ENCODE measurements at regions not wholly inside any gene's neighbourhood (a gene's known extent, or its start where the extent isn't known, plus 50 kb on each side); places are given as distances from the start of the nearest gene placed in this dataset.

GRCh38 chr22:25484521-25485315 lies 79.8 kb upstream of the GRK3 start:
- Histone ChIP-seq H3K36me3 (replicated peaks in 1 of 2; ENCODE audit: control insufficient read depth in 2 of 2, insufficient read depth in 2 of 2, low read length in 2 of 2) (peaks cover 34 to 71% of the 10 kb centered on the region in 2 donors), H3K27ac (replicated peaks; ENCODE audit: low read length) (no peak overlapping the region), H3K4me2 (ENCODE audit: insufficient read depth, low read length, poor library complexity, severe bottlenecking) (no peak overlapping the region), H3K23ac (ENCODE audit: low read depth, low read length, poor library complexity) (no peak overlapping the region), H3K4me3 (ENCODE audit: low read length in 2 of 2) (no peak overlapping the region), H2BK12ac (ENCODE audit: low read length) (no peak overlapping the region), H2AFZ (ENCODE audit: low read length) (no peak overlapping the region), H2BK5ac (ENCODE audit: low read length) (no peak overlapping the region), H2BK120ac (ENCODE audit: low read depth, low read length) (no peak overlapping the region), H3K14ac (ENCODE audit: low read length) (no peak overlapping the region), H3K27me3 (ENCODE audit: control insufficient read depth in 3 of 3, insufficient read depth in 3 of 3, low read depth in 1 of 3, low read length in 3 of 3) (no peaks in the 10 kb centered on the region), H3K4ac (ENCODE audit: low read length) (no peak overlapping the region), H2AK5ac (ENCODE audit: low read depth, low read length) (no peak overlapping the region), H3K9ac (ENCODE audit: low read depth, low read length, poor library complexity) (no peak overlapping the region), H2BK15ac (ENCODE audit: low read length) (no peak overlapping the region), H4K8ac (ENCODE audit: low read depth, low read length) (no peak overlapping the region), H3K4me1 (ENCODE audit: control insufficient read depth in 2 of 2, insufficient read depth in 1 of 2, low read depth in 1 of 2, low read length in 2 of 2) (no peaks in the 10 kb centered on the region), H3K9me3 (replicated peaks in 1 of 2; ENCODE audit: control insufficient read depth in 2 of 2, insufficient read depth in 1 of 2, low read depth in 1 of 2, low read length in 2 of 2) (peaks cover 1 to 3% of the 10 kb centered on the region in 2 donors), H3K18ac (ENCODE audit: low read length) (no peak overlapping the region), H3K79me1 (ENCODE audit: low read depth, low read length) (no peaks in the 10 kb centered on the region), H4K91ac (ENCODE audit: low read depth, low read length, poor library complexity) (no peak overlapping the region)
- no CpG with 5 or more reads among the region's 3 CpGs for WGBS, 2 donors (ENCODE audit: extremely low coverage in 2 of 2, insufficient read length in 2 of 2, insufficient replicate concordance in 1 of 2)
- no peak for DNase-seq (ENCODE audit: low spot score)

- Histone ChIP-seq H3K14ac (ENCODE audit: low read length) (no peak overlapping the region), H2BK120ac (ENCODE audit: low read depth, low read length) (no peak overlapping the region), H2BK15ac (ENCODE audit: low read length) (no peak overlapping the region), H2BK12ac (ENCODE audit: low read length) (no peak overlapping the region), H3K4me2 (ENCODE audit: insufficient read depth, low read length, poor library complexity, severe bottlenecking) (no peak overlapping the region), H3K23ac (ENCODE audit: low read depth, low read length, poor library complexity) (no peak overlapping the region), H2AFZ (ENCODE audit: low read length) (no peak overlapping the region), H3K36me3 (replicated peaks in 1 of 2; ENCODE audit: control insufficient read depth in 2 of 2, insufficient read depth in 2 of 2, low read length in 2 of 2) (peaks cover 38 to 75% of the 10 kb centered on the region in 2 donors), H3K4ac (ENCODE audit: low read length) (no peak overlapping the region), H3K27me3 (ENCODE audit: control insufficient read depth in 3 of 3, insufficient read depth in 3 of 3, low read depth in 1 of 3, low read length in 3 of 3) (no peaks in the 10 kb centered on the region), H3K79me1 (ENCODE audit: low read depth, low read length) (no peaks in the 10 kb centered on the region), H3K18ac (ENCODE audit: low read length) (no peak overlapping the region), H2AK5ac (ENCODE audit: low read depth, low read length) (no peak overlapping the region), H3K9ac (ENCODE audit: low read depth, low read length, poor library complexity) (no peak overlapping the region), H3K4me3 (ENCODE audit: low read length in 2 of 2) (no peak overlapping the region), H4K91ac (ENCODE audit: low read depth, low read length, poor library complexity) (no peak overlapping the region), H2BK5ac (ENCODE audit: low read length) (no peak overlapping the region), H4K8ac (ENCODE audit: low read depth, low read length) (no peak overlapping the region), H3K4me1 (ENCODE audit: control insufficient read depth in 2 of 2, insufficient read depth in 1 of 2, low read depth in 1 of 2, low read length in 2 of 2) (no peaks in the 10 kb centered on the region), H3K27ac (replicated peaks; ENCODE audit: low read length) (no peak overlapping the region), H3K9me3 (replicated peaks in 1 of 2; ENCODE audit: control insufficient read depth in 2 of 2, insufficient read depth in 1 of 2, low read depth in 1 of 2, low read length in 2 of 2) (peaks cover 4 to 6% of the 10 kb centered on the region in 2 donors)
- DNase-seq (ENCODE audit: low spot score) = no peak
- WGBS, 2 donors (ENCODE audit: extremely low coverage in 2 of 2, insufficient read length in 2 of 2, insufficient replicate concordance in 1 of 2) = no CpG with 5 or more reads among the region's 7 CpGs
These were observed 78.6 kb upstream of the GRK3 start for GRCh38 chr22:25485626-25486545.

GRCh38 chr22:25487508-25487907 lies 77.0 kb upstream of the GRK3 start:
- H3K27ac ChIP-seq (replicated peaks; ENCODE audit: low read length) = no peak overlapping the region

More at GRCh38 chr22:25487508-25487907, 77.0 kb upstream of the GRK3 start:
- Histone ChIP-seq H2AFZ (ENCODE audit: low read length) (no peak overlapping the region), H2BK15ac (ENCODE audit: low read length) (no peak overlapping the region), H3K27me3 (ENCODE audit: control insufficient read depth in 3 of 3, insufficient read depth in 3 of 3, low read depth in 1 of 3, low read length in 3 of 3) (no peaks in the 10 kb centered on the region), H3K4me2 (ENCODE audit: insufficient read depth, low read length, poor library complexity, severe bottlenecking) (no peak overlapping the region), H2BK12ac (ENCODE audit: low read length) (no peak overlapping the region), H3K4me3 (ENCODE audit: low read length in 2 of 2) (no peak overlapping the region), H3K4ac (ENCODE audit: low read length) (no peak overlapping the region), H3K14ac (ENCODE audit: low read length) (no peak overlapping the region), H3K9me3 (replicated peaks in 1 of 2; ENCODE audit: control insufficient read depth in 2 of 2, insufficient read depth in 1 of 2, low read depth in 1 of 2, low read length in 2 of 2) (peaks cover 4 to 6% of the 10 kb centered on the region in 2 donors), H3K18ac (ENCODE audit: low read length) (no peak overlapping the region), H3K23ac (ENCODE audit: low read depth, low read length, poor library complexity) (no peak overlapping the region), H2BK5ac (ENCODE audit: low read length) (no peak overlapping the region), H4K91ac (ENCODE audit: low read depth, low read length, poor library complexity) (no peak overlapping the region), H4K8ac (ENCODE audit: low read depth, low read length) (no peak overlapping the region), H2BK120ac (ENCODE audit: low read depth, low read length) (no peak overlapping the region), H3K9ac (ENCODE audit: low read depth, low read length, poor library complexity) (no peak overlapping the region), H3K4me1 (ENCODE audit: control insufficient read depth in 2 of 2, insufficient read depth in 1 of 2, low read depth in 1 of 2, low read length in 2 of 2) (no peaks in the 10 kb centered on the region), H3K36me3 (replicated peaks in 1 of 2; ENCODE audit: control insufficient read depth in 2 of 2, insufficient read depth in 2 of 2, low read length in 2 of 2) (peaks cover 36 to 67% of the 10 kb centered on the region in 2 donors), H3K79me1 (ENCODE audit: low read depth, low read length) (no peaks in the 10 kb centered on the region), H2AK5ac (ENCODE audit: low read depth, low read length) (no peak overlapping the region)
- no peak for DNase-seq (ENCODE audit: low spot score)
- WGBS, 2 donors (ENCODE audit: extremely low coverage in 2 of 2, insufficient read length in 2 of 2, insufficient replicate concordance in 1 of 2) = 100% methylated on average over 4 to 6 of the region's 6 CpGs

Measured in neuronal stem cell (in vitro differentiated cells).